ENCODE measurements at regions not wholly inside any gene's neighbourhood (a gene's known extent, or its start where the extent isn't known, plus 50 kb on each side); places are given as distances from the start of the nearest gene placed in this dataset.

DNA sequence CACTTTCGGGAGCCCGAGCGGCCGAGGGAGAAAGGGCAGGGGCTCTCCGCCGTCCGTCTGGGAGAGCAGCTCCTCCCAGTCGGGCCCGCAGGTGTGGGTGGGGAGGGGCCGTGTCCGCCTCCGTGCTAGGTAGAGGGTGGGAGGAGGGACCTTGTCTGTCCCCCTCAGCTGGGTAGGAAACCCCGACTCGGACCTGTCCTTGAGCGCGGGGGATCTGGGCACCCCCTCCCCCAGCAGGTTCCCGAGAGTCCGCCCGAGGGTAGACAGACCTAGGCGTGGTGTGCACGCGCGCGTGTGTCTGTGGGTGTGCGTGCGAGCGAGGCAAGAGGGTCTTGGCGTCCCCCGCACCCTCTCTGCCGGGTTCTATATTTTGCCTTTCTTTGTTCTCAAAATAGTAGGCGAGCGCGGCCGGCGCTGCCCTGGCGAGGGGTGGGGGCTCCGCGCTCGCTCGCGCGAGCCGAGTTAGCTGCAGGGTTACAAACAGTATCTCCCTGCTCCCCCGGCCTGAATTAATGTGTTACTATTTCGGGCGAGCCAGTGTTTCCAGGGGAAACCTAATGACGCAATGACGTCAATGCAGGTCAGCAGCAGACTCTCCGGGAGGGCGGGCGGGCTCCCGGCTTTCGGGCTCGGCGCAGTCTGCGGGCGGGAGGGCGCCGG lies 73.9 kb upstream of the LEP start:
- POLR2A ChIA-PET = interaction anchor here (0.6 to 1.3 kb wide), 2 partner anchors 56 to 149 kb away, joined by 3 read pairs; no protein-coding TSS in a partner anchor
- H3K27ac ChIP-seq (ENCODE audit: low read depth in 2 of 2, low read length in 1 of 2) = no peak overlapping the region; a peak in 1 of 4 replicates
- no peaks in the 10 kb centered on the region for H3K36me3 ChIP-seq (replicated peaks in 1 of 2; ENCODE audit: control insufficient read depth in 1 of 2, insufficient read depth in 2 of 2, low read length in 1 of 2)
- peak overlapping the region; percentile 99 for H3K4me2 ChIP-seq
- H3K9me3 ChIP-seq = no peaks in the 10 kb centered on the region
- TF ChIP-seq, protein P1, sequence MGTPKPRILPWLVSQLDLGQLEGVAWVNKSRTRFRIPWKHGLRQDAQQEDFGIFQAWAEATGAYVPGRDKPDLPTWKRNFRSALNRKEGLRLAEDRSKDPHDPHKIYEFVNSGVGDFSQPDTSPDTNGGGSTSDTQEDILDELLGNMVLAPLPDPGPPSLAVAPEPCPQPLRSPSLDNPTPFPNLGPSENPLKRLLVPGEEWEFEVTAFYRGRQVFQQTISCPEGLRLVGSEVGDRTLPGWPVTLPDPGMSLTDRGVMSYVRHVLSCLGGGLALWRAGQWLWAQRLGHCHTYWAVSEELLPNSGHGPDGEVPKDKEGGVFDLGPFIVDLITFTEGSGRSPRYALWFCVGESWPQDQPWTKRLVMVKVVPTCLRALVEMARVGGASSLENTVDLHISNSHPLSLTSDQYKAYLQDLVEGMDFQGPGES (IDR thresholded peaks at IDR 0.05; ENCODE audit: low read depth, low read length) = no peak
- peak; percentile 83 for TF ChIP-seq MEF2A (IDR thresholded peaks at IDR 0.05; ENCODE audit: borderline replicate concordance, low read depth)
- no peaks in the 10 kb centered on the region for H4K20me1 ChIP-seq (ENCODE audit: insufficient read depth)
- CTCF ChIA-PET = interaction anchor here (0.6 to 22.8 kb wide), 8 partner anchors 14 to 50 kb away, joined by 3 to 175 read pairs (median 4); no protein-coding TSS in a partner anchor
- H2AFZ ChIP-seq (ENCODE audit: low read depth) = peak overlapping the region; percentile 90; the same call in 1 of the 2 replicates
- DNase-seq = peak; percentile 96
- no peaks in the 10 kb centered on the region; the same call in 1 of the 2 replicates for H3K27me3 ChIP-seq (ENCODE audit: insufficient read depth)
- H3K79me2 ChIP-seq (ENCODE audit: insufficient read depth) = no peaks in the 10 kb centered on the region
- peaks cover 6 to 11% of the 10 kb centered on the region in 2 experiments; a peak in 2 of 4 replicates for H3K4me1 ChIP-seq (ENCODE audit: control insufficient read depth in 1 of 2, insufficient read depth in 2 of 2, low read depth in 1 of 2, low read length in 1 of 2)
- H3K9me2 ChIP-seq = no peaks in the 10 kb centered on the region
- 1% methylated on average over 52 of the region's 59 CpGs for WGBS (ENCODE audit: low lambda C conversion rate)
- H3F3A ChIP-seq (replicated peaks; ENCODE audit: insufficient read depth) = peaks cover 22% of the 10 kb centered on the region
- peak overlapping the region; percentile 60; the same call in 1 of the 2 replicates for H3K9ac ChIP-seq
- peak overlapping the region; percentile 63 to 68 for H3K4me3 ChIP-seq (ENCODE audit: low read depth in 2 of 2, low read length in 1 of 2)

DNA sequence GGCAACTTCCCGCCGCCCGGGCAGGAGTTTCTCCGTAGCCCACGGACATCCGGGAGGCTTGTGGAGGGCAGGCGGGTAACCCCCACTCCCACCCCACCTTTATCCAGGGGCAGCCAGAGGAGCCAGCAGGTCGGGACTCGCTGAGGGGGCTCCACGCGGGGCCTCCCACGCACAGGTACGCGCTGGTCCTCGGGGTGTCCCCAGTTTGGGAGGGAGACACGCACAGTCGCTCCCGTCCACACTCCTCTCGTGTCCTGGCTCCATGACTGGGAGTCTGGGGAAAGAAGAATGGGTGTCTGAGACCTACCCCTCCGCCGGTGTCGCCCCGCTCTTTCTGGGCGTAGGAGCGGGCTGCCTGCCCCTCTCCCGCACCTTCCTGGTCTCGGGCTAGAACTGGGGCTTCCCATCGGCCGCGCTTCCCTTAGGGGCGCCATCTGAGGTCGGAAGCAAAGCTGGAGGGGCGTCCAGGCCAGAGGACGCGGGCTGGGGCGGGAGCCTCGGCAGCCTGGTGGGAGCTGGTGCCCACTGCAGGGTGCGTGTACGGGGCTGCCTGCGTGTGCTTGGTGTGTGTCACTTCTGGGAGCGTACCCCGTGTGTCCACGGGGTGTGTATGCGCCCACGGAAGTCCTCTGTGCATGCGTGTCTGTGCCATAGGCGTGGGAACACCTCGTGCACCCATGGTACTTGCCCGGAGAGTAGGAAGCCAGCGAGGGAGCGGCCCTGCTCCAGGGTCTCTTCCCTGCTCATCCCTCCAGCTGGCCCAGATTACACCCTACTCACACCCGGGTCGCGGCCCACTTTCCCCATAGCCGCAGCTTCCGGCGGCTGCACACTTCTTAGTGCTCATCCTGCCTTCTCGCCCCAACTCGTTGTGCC lies 73.0 kb upstream of the LEP start:
- peaks cover 22% of the 10 kb centered on the region for H3F3A ChIP-seq (replicated peaks; ENCODE audit: insufficient read depth)
- H3K9me3 ChIP-seq = no peaks in the 10 kb centered on the region
- H3K4me1 ChIP-seq (ENCODE audit: control insufficient read depth in 1 of 2, insufficient read depth in 2 of 2, low read depth in 1 of 2, low read length in 1 of 2) = peaks cover 6 to 11% of the 10 kb centered on the region in 2 experiments; a peak in 2 of 4 replicates
- TF ChIP-seq, protein P2, sequence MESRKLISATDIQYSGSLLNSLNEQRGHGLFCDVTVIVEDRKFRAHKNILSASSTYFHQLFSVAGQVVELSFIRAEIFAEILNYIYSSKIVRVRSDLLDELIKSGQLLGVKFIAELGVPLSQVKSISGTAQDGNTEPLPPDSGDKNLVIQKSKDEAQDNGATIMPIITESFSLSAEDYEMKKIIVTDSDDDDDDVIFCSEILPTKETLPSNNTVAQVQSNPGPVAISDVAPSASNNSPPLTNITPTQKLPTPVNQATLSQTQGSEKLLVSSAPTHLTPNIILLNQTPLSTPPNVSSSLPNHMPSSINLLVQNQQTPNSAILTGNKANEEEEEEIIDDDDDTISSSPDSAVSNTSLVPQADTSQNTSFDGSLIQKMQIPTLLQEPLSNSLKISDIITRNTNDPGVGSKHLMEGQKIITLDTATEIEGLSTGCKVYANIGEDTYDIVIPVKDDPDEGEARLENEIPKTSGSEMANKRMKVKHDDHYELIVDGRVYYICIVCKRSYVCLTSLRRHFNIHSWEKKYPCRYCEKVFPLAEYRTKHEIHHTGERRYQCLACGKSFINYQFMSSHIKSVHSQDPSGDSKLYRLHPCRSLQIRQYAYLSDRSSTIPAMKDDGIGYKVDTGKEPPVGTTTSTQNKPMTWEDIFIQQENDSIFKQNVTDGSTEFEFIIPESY (IDR thresholded peaks at IDR 0.05; ENCODE audit: borderline replicate concordance, low read depth) = no peak
- TF ChIP-seq EP300 (IDR thresholded peaks at IDR 0.05; ENCODE audit: borderline replicate concordance in 1 of 2, low read depth in 1 of 2, low read length in 1 of 2) (no peak), NFIC (IDR thresholded peaks at IDR 0.05; ENCODE audit: borderline replicate concordance) (no peak), FOSL2 (IDR thresholded peaks at IDR 0.05; ENCODE audit: borderline replicate concordance, low read depth) (no peak)
- 76% methylated on average over 38 of the region's 59 CpGs for WGBS (ENCODE audit: low lambda C conversion rate)
- CTCF ChIA-PET = interaction anchor here (0.7 to 22.8 kb wide), 5 partner anchors 13 to 39 kb away, joined by 3 to 175 read pairs (median 10); no protein-coding TSS in a partner anchor
- DNase-seq = peak; percentile 51
- H3K4me2 ChIP-seq = peak overlapping the region; percentile 99; the same call in 1 of the 2 replicates
- H4K20me1 ChIP-seq (ENCODE audit: insufficient read depth) = no peaks in the 10 kb centered on the region
- no peak overlapping the region for H3K27ac ChIP-seq (ENCODE audit: low read depth in 2 of 2, low read length in 1 of 2)
- peak overlapping the region; percentile 46; the same call in 1 of the 2 replicates for H2AFZ ChIP-seq (ENCODE audit: low read depth)
- no peaks in the 10 kb centered on the region; the same call in 1 of the 2 replicates for H3K27me3 ChIP-seq (ENCODE audit: insufficient read depth)
- H3K9ac ChIP-seq = no peak overlapping the region; the same call in 1 of the 2 replicates
- no peaks in the 10 kb centered on the region for H3K79me2 ChIP-seq (ENCODE audit: insufficient read depth)
- H3K4me3 ChIP-seq (ENCODE audit: low read depth in 2 of 2, low read length in 1 of 2) = peak overlapping the region; percentile 63 to 68; a peak in 3 of 4 replicates
- POLR2A ChIA-PET = no interaction called here
- H3K9me2 ChIP-seq = no peaks in the 10 kb centered on the region
- no peaks in the 10 kb centered on the region for H3K36me3 ChIP-seq (replicated peaks in 1 of 2; ENCODE audit: control insufficient read depth in 1 of 2, insufficient read depth in 2 of 2, low read length in 1 of 2)
